ENCODE measurements at regions not wholly inside any gene's neighbourhood (a gene's known extent, or its start where the extent isn't known, plus 50 kb on each side); places are given as distances from the start of the nearest gene placed in this dataset.
"Not testable (repeated sequence)": the region's sequence is repeated elsewhere in the genome, so short reads cannot be mapped to it uniquely, and the experiment has no call there.

GRCh38 chr4:123230061-123230460, 166.5 kb upstream of the SPRY1 start:
- no peak for DNase-seq

- no peak for DNase-seq
Measured at GRCh38 chr4:123232439-123232838, 164.2 kb upstream of the SPRY1 start.

- no peak for DNase-seq
Measured at GRCh38 chr4:123233136-123233768, 163.3 kb upstream of the SPRY1 start.

GRCh38 chr4:123234955-123235354, 161.6 kb upstream of the SPRY1 start:
- DNase-seq: no peak

GRCh38 chr4:123235431-123235830, 161.2 kb upstream of the SPRY1 start:
- DNase-seq: no peak

- DNase-seq: no peak
Measured at GRCh38 chr4:123236606-123237005, 160.0 kb upstream of the SPRY1 start.

- DNase-seq: not testable (repeated sequence)
Measured at GRCh38 chr4:123240286-123240685, 156.3 kb upstream of the SPRY1 start.

GRCh38 chr4:123243220-123243619, 153.4 kb upstream of the SPRY1 start:
- DNase-seq: not testable (repeated sequence)

- DNase-seq: no peak
Measured at GRCh38 chr4:123244137-123244536, 152.5 kb upstream of the SPRY1 start.

GRCh38 chr4:123246085-123246484, 150.5 kb upstream of the SPRY1 start:
- DNase-seq: no peak

GRCh38 chr4:123248085-123248659, 148.4 kb upstream of the SPRY1 start:
- no peak for DNase-seq

GRCh38 chr4:123249821-123250220, 146.8 kb upstream of the SPRY1 start:
- DNase-seq: no peak

GRCh38 chr4:123250843-123251242, 145.8 kb upstream of the SPRY1 start:
- no peak for DNase-seq

- no peak for DNase-seq
Measured at GRCh38 chr4:123255971-123256370, 140.6 kb upstream of the SPRY1 start.

- DNase-seq: no peak
Measured at GRCh38 chr4:123256901-123257300, 139.7 kb upstream of the SPRY1 start.

GRCh38 chr4:123257591-123257990, 139.0 kb upstream of the SPRY1 start:
- no peak for DNase-seq

- DNase-seq: no peak
Measured at GRCh38 chr4:123259676-123260646, 136.6 kb upstream of the SPRY1 start.

GRCh38 chr4:123260653-123261052, 135.9 kb upstream of the SPRY1 start:
- no peak for DNase-seq

- no peak for DNase-seq
Measured at GRCh38 chr4:123262080-123262479, 134.5 kb upstream of the SPRY1 start.

- DNase-seq: no peak
Measured at GRCh38 chr4:123265443-123265842, 131.2 kb upstream of the SPRY1 start.

GRCh38 chr4:123266221-123266620, 130.4 kb upstream of the SPRY1 start:
- DNase-seq: no peak

GRCh38 chr4:123278755-123279154, 117.8 kb upstream of the SPRY1 start:
- DNase-seq: no peak

GRCh38 chr4:123283371-123283895, 113.2 kb upstream of the SPRY1 start:
- DNase-seq: no peak
